ENCODE measurements at regions not wholly inside any gene's neighbourhood (a gene's known extent, or its start where the extent isn't known, plus 50 kb on each side); places are given as distances from the start of the nearest gene placed in this dataset.

- ChIA-PET CTCF (no interaction called here), POLR2A (ENCODE audit: unreplicated experiment) (no interaction called here)
- no peaks in the 10 kb centered on the region for H3F3A ChIP-seq (ENCODE audit: insufficient read depth, low read depth)
- H3K27ac ChIP-seq: no peak overlapping the region
- H3K27me3 ChIP-seq (ENCODE audit: insufficient read depth, low read depth): no peaks in the 10 kb centered on the region
- H3K4me1 ChIP-seq (replicated peaks; ENCODE audit: insufficient read depth): no peaks in the 10 kb centered on the region
- no peak for DNase-seq
- BruUV-seq (replicated peaks): no TSS peak
- H2AFZ ChIP-seq: no peak overlapping the region
- intact Hi-C loops (cut with micrococcal nuclease; ENCODE audit: unreplicated experiment): no loop called here
- H3K79me2 ChIP-seq (ENCODE audit: low read depth): no peaks in the 10 kb centered on the region
- no peaks in the 10 kb centered on the region for H3K36me3 ChIP-seq (ENCODE audit: low read depth)
- H3K9me3 ChIP-seq (ENCODE audit: insufficient read depth, low read depth): no peaks in the 10 kb centered on the region
- H3K9me2 ChIP-seq (ENCODE audit: insufficient read depth): no peaks in the 10 kb centered on the region
- no peaks in the 10 kb centered on the region for H4K20me1 ChIP-seq (ENCODE audit: insufficient read depth)
- no peak overlapping the region for H3K4me2 ChIP-seq
- TF ChIP-seq EZH2 (IDR thresholded peaks at IDR 0.05; ENCODE audit: low read depth) (no peak), CTCF (conservative IDR thresholded peaks at IDR 0.05) (no peak)
- no peak overlapping the region for H3K4me3 ChIP-seq
Observed at GRCh38 chr15:26023231-26023630, 160.1 kb upstream of the ATP10A start.

GRCh38 chr15:26020871-26021270 lies 157.7 kb upstream of the ATP10A start:
- H3K27ac ChIP-seq: no peak overlapping the region
- ChIA-PET CTCF (no interaction called here), POLR2A (ENCODE audit: unreplicated experiment) (no interaction called here)
- H2AFZ ChIP-seq: no peak overlapping the region
- H3K4me1 ChIP-seq (replicated peaks; ENCODE audit: insufficient read depth): no peaks in the 10 kb centered on the region
- no peaks in the 10 kb centered on the region for H3K9me2 ChIP-seq (ENCODE audit: insufficient read depth)
- no peak for DNase-seq
- no peaks in the 10 kb centered on the region for H3F3A ChIP-seq (ENCODE audit: insufficient read depth, low read depth)
- intact Hi-C loops (cut with micrococcal nuclease; ENCODE audit: unreplicated experiment): no loop called here
- H3K27me3 ChIP-seq (ENCODE audit: insufficient read depth, low read depth): peaks cover 9% of the 10 kb centered on the region; the same call in 1 of the 2 replicates
- H3K4me3 ChIP-seq: no peak overlapping the region
- TF ChIP-seq CTCF (conservative IDR thresholded peaks at IDR 0.05) (no peak), EZH2 (IDR thresholded peaks at IDR 0.05; ENCODE audit: low read depth) (no peak)
- no peaks in the 10 kb centered on the region for H3K9me3 ChIP-seq (ENCODE audit: insufficient read depth, low read depth)
- H3K79me2 ChIP-seq (ENCODE audit: low read depth): no peaks in the 10 kb centered on the region
- H4K20me1 ChIP-seq (ENCODE audit: insufficient read depth): no peaks in the 10 kb centered on the region
- H3K36me3 ChIP-seq (ENCODE audit: low read depth): no peaks in the 10 kb centered on the region
- H3K4me2 ChIP-seq: no peak overlapping the region
- no TSS peak for BruUV-seq (replicated peaks)

DNA sequence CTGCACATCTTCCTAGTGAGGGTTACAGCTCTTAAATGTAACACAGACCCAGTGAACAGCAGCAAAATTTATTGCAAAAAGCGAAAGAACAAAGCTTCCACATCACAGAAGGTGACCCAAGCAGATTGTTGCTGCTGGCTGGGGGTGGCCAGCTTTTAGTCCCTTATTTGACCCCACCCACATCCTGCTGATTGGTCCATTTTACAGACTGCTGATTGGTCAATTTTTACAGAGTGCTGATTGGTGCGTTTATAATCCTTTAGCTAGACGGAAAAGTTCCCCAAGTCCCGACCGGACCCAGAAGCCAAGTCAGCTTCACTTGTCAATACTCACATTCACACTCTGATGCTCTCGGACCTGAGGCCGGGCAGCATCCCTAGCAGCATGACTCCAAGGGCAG lies 154.5 kb upstream of the ATP10A start:
- POLR2A ChIA-PET (ENCODE audit: unreplicated experiment): no interaction called here
- intact Hi-C loops (cut with micrococcal nuclease; ENCODE audit: unreplicated experiment): no loop called here
- H4K20me1 ChIP-seq (ENCODE audit: insufficient read depth): no peaks in the 10 kb centered on the region

More for the DNA sequence above, 154.5 kb upstream of the ATP10A start:
- Histone ChIP-seq H3K36me3 (ENCODE audit: low read depth) (no peaks in the 10 kb centered on the region), H3F3A (ENCODE audit: insufficient read depth, low read depth) (no peaks in the 10 kb centered on the region), H3K27me3 (ENCODE audit: insufficient read depth, low read depth) (peaks cover 9% of the 10 kb centered on the region; the same call in 1 of the 2 replicates), H3K9me3 (ENCODE audit: insufficient read depth, low read depth) (no peaks in the 10 kb centered on the region), H3K4me1 (replicated peaks; ENCODE audit: insufficient read depth) (no peaks in the 10 kb centered on the region), H3K4me2 (no peak overlapping the region), H3K27ac (no peak overlapping the region), H2AFZ (no peak overlapping the region), H3K4me3 (no peak overlapping the region), H3K79me2 (ENCODE audit: low read depth) (no peaks in the 10 kb centered on the region), H3K9me2 (ENCODE audit: insufficient read depth) (no peaks in the 10 kb centered on the region)
- DNase-seq: no peak
- BruUV-seq (replicated peaks): no TSS peak
- TF ChIP-seq EZH2 (IDR thresholded peaks at IDR 0.05; ENCODE audit: low read depth) (no peak), CTCF (conservative IDR thresholded peaks at IDR 0.05) (no peak)
- CTCF ChIA-PET: no interaction called here

All from PC-9 (cell line).